ENCODE measurements at regions not wholly inside any gene's neighbourhood (a gene's known extent, or its start where the extent isn't known, plus 50 kb on each side); places are given as distances from the start of the nearest gene placed in this dataset.

GRCh38 chr4:34323549-34324320, 1920.6 kb downstream of the ARAP2 start:
- TF ChIP-seq, protein P1, sequence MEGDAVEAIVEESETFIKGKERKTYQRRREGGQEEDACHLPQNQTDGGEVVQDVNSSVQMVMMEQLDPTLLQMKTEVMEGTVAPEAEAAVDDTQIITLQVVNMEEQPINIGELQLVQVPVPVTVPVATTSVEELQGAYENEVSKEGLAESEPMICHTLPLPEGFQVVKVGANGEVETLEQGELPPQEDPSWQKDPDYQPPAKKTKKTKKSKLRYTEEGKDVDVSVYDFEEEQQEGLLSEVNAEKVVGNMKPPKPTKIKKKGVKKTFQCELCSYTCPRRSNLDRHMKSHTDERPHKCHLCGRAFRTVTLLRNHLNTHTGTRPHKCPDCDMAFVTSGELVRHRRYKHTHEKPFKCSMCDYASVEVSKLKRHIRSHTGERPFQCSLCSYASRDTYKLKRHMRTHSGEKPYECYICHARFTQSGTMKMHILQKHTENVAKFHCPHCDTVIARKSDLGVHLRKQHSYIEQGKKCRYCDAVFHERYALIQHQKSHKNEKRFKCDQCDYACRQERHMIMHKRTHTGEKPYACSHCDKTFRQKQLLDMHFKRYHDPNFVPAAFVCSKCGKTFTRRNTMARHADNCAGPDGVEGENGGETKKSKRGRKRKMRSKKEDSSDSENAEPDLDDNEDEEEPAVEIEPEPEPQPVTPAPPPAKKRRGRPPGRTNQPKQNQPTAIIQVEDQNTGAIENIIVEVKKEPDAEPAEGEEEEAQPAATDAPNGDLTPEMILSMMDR (IDR thresholded peaks at IDR 0.05), result no peak
- no peak for TF ChIP-seq POLR2A (IDR thresholded peaks at IDR 0.05)

Measured in stomach (tissue), 4 donors.